ENCODE measurements at regions not wholly inside any gene's neighbourhood (a gene's known extent, or its start where the extent isn't known, plus 50 kb on each side); places are given as distances from the start of the nearest gene placed in this dataset.
A peak's percentile ranks its signal among the peaks of the same experiment; 100 is the strongest.

DNA sequence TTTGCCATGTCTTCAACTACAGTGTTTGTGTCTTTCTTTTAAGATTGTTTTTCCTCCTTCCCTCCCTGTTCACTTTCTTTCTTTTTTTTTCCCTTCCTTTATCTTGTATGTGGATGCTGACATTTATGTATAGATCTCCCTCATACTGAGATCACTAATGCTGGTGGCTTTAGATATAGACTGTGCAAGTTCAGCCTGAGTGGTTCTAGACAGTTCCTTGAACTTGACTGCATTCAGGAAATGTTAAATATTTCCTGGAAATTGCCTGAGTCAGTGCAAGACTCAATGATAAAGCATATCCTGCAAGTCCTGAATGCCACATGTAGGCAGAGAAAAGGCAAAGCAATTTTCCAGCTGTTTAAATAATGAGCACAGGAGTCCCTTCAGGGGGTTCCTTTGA, 182.5 kb upstream of the NR3C1 start:
- peak; percentile 31 for ATAC-seq
- no peak for DNase-seq

GRCh38 chr5:143583409-143583808, 179.9 kb upstream of the NR3C1 start:
- no peak for DNase-seq
- ATAC-seq: peak; percentile 25

DNA sequence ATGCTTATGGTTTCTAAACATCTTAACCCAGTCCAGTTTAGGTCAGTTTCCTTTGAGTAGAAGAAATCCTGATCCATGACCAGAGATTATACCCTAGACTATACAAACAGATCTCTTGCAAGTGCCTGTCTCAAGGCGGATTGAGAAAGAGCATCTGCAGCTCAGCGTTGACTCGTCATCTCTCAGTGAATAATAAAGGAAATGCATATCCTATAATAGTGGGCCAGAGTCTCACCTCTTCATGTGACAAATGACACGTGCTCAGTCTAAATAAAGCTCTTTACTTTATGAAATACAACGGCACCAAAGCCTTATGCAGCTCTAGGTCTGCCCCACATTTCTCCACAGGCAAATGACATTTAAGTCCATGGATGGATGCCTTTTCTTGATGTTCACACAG, 179.4 kb upstream of the NR3C1 start:
- ATAC-seq (peak; percentile 58), DNase-seq (no peak)

DNA sequence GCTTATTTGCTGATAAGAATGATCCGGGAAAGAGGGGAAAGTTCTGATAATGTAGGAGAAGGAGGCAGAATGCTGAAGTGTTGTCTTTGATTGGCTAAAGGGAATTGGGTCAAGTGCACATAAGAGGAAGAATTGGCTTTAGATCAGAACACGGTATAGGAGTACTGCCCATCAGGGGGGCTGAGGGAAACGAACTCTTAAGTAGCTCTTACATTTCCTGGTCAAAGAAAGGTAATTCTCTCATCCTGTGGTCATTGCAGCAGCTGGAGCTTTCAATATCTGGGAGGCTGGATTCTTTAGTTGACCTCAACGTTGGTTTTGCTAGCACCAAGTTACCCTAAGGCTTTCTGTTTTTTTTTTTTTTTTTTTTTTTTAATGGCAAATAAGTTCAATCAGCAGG, 178.7 kb upstream of the NR3C1 start:
- DNase-seq: no peak

DNA sequence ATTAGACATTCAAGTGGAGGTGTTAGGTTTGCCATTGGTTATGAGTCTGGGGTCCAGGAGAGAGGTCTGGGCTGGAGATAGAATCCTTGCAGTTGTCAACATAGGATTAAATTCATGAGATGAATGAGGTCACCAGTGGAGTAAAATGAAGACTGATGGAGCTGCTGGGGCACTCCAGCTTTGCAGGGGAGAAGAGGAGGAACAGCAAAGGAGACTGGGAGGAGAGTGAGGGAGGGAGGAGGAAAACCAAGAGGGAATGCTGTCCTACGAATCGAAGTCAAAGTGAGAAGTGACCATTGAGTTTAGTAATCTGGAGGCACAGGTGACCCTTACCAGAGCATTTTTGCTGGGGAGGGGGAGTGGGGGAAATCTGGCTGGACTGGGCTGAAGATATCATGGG, 178.2 kb upstream of the NR3C1 start:
- no peak for ATAC-seq
- DNase-seq: no peak

More for the DNA sequence above, 178.7 kb upstream of the NR3C1 start:
- ATAC-seq: no peak

- ATAC-seq: no peak
- no peak for DNase-seq
Observed at GRCh38 chr5:143581147-143581546, 177.7 kb upstream of the NR3C1 start.

GRCh38 chr5:143576711-143577484, 173.4 kb upstream of the NR3C1 start:
- ATAC-seq (no peak), DNase-seq (no peak)

DNA sequence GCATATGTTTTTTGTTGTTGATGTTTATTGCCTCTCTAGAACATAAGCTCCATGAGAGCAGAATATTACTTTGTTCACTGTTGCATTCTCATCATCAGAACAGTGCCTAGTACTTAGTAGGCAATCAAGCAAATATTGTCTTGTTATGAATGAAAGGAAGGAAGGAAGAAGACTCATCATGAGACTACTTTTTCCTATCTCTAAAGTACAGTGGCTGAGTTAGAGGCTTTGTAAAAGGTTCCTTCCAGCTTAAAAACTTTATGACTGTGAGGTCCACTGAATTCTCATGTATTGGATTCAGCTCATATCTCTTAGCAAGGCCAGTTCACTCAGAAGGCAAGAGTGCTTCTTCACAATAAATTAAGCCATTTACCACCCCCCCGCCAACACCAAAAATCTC, 171.8 kb upstream of the NR3C1 start:
- no peak for ATAC-seq
- no peak for DNase-seq

DNA sequence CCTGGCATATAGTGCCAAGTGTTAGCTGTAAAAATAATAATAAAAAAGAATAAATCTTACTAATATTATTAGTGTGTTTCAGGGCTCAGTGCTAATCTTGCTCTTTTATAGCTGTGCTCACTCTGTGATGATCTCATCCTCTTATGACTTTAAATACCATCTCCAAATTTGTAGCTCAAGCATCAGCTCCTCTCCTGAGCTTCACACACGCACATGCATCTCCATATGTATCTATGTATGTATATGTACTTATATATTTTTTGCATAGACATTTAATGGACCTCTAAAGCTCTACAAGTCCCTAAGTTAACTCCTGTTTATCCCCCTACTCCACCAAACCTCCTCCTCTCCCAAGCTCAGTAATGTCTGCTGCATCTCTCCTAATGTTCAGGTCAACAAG, 170.8 kb upstream of the NR3C1 start:
- DNase-seq (no peak), ATAC-seq (no peak)

- DNase-seq (no peak), ATAC-seq (no peak)
Observed at GRCh38 chr5:143573568-143574170, 170.2 kb upstream of the NR3C1 start.

DNA sequence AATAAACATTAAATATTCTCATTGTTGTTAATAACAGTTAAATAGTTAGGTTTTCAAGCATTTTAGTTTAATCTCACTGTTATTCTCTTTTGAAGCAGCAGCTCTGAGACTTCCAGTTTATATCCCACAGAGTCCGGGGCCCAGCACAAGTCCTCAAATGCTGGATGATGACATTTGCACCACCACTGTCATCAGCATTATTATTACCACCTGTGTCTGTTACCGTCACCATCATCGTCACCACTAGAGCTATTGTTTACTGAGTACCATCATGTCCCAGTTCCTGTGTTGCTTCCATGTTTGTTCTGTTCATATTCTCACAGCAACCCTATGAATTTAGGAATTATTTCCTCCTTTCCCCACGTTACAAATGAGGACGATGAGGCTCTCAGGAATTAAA, 169.2 kb upstream of the NR3C1 start:
- ATAC-seq (no peak), DNase-seq (no peak)

- ATAC-seq (no peak), DNase-seq (no peak)
Observed at GRCh38 chr5:143571642-143572624, 168.4 kb upstream of the NR3C1 start.

- no peak for DNase-seq
- ATAC-seq: no peak
Observed at GRCh38 chr5:143570989-143571388, 167.5 kb upstream of the NR3C1 start.

- ATAC-seq (no peak), DNase-seq (no peak)
Observed at GRCh38 chr5:143569722-143570567, 166.5 kb upstream of the NR3C1 start.

- ATAC-seq (no peak), DNase-seq (no peak)
Observed at GRCh38 chr5:143569213-143569701, 165.8 kb upstream of the NR3C1 start.

- DNase-seq: no peak
- no peak for ATAC-seq
Observed at GRCh38 chr5:143567583-143568504, 164.4 kb upstream of the NR3C1 start.

GRCh38 chr5:143566139-143566538, 162.7 kb upstream of the NR3C1 start:
- no peak for DNase-seq
- no peak for ATAC-seq

- DNase-seq: no peak
- no peak for ATAC-seq
Observed at GRCh38 chr5:143564417-143564816, 160.9 kb upstream of the NR3C1 start.

DNA sequence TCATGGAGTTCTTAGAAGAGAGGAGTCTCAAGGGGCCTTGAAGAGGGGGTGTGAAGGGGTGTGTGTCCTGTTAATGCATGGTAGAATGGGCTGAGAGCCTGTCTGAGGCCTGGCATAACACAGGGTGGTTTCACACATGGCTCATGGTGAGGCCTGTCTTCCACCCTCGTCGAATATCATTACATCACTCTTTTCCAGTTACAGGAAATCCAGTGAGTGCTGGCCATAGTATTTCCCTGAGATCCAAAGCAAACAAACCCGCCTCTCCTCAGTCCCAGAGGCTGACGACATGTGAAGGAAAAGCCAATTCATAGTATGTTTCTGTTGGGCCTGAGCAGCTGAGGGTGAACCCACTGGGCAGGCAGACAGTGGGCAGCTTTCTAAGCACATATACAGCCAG, 159.4 kb upstream of the NR3C1 start:
- ATAC-seq (no peak), DNase-seq (no peak)

DNA sequence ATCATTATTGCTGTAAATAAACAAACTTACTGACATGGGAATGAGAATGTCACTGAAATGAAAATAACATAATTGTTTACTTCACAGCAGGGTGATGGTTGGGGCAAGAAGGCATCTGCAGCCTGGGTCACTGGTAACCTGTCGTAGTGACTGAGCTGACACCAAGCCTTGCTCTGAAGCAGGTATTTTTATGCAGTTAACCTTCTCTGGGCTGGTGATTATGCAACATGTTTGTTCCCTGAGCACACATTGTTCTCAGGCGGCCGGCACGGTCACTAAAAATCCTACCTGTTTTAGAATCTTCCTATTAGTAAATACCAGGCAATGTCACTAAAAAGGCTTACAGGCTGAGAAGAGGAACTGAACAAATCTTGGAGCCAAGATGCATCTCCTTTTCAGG, 157.7 kb upstream of the NR3C1 start:
- DNase-seq: no peak
- ATAC-seq: no peak

DNA sequence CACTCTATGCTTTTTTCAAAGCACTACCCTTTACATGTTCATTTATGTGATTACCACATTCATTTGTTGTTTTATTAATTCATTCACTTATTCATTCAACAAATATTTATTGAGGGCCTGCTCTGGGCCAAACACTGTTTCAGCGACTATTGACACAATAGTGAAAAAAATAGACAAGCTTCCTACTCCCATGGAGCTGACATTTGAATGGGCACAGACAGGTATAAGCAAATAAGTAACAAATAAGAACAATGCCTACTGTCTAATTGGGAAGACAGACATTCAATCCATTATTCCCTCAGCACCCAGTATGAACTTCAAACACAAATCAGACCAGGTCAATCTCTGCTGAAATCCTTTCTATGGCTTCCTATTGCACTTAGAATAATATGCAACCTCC, 156.9 kb upstream of the NR3C1 start:
- ATAC-seq (no peak), DNase-seq (no peak)
